ENCODE measurements at regions not wholly inside any gene's neighbourhood (a gene's known extent, or its start where the extent isn't known, plus 50 kb on each side); places are given as distances from the start of the nearest gene placed in this dataset.

GRCh38 chr12:127106697-127107096 lies 1160.3 kb upstream of the TMEM132C start (continued):
- TF ChIP-seq NANOG (IDR thresholded peaks at IDR 0.05; ENCODE audit: borderline replicate concordance) (no peak), ZNF331 (CRISPR knock-in tag; IDR thresholded peaks at IDR 0.05; ENCODE audit: low read depth) (no peak), POLR2AphosphoS5 (IDR thresholded peaks at IDR 0.05; ENCODE audit: low read depth) (no peak)

GRCh38 chr12:127107744-127108143 lies 1159.2 kb upstream of the TMEM132C start:
- Histone ChIP-seq H3K79me2 (replicated peaks; ENCODE audit: insufficient read depth) (no peaks in the 10 kb centered on the region), H3K4me2 (no peak overlapping the region), H2AFZ (no peak overlapping the region), H3K9me2 (ENCODE audit: insufficient read depth) (no peaks in the 10 kb centered on the region), H4K20me1 (replicated peaks; ENCODE audit: insufficient read depth) (no peaks in the 10 kb centered on the region), H3K27me3 (ENCODE audit: insufficient read depth) (no peaks in the 10 kb centered on the region), H3K36me3 (ENCODE audit: insufficient read depth) (no peaks in the 10 kb centered on the region), H3K4me1 (ENCODE audit: insufficient read depth) (no peaks in the 10 kb centered on the region), H3F3A (replicated peaks; ENCODE audit: low read depth) (no peaks in the 10 kb centered on the region), H3K27ac (ENCODE audit: low read depth) (no peak overlapping the region), H3K4me3 (no peak overlapping the region)
- Mint-ChIP-seq H3K27ac (no peak overlapping the region), H3K36me3 (ENCODE audit: low read depth) (peaks cover 47% of the 10 kb centered on the region), H3K4me1 (no peaks in the 10 kb centered on the region), H3K9me3 (peaks cover 91% of the 10 kb centered on the region), H3K27me3 (ENCODE audit: insufficient read depth, low read depth, poor library complexity) (peaks cover 1% of the 10 kb centered on the region), H3K4me3 (no peak overlapping the region)
- TF ChIP-seq JUNB (IDR thresholded peaks at IDR 0.05; ENCODE audit: unreplicated experiment) (no peak), ZNF331 (CRISPR knock-in tag; IDR thresholded peaks at IDR 0.05; ENCODE audit: low read depth) (no peak), CTCF (conservative IDR thresholded peaks at IDR 0.05; ENCODE audit: low read depth in 2 of 2) (no peak), REST (IDR thresholded peaks at IDR 0.05; ENCODE audit: unreplicated experiment) (no peak), POLR2AphosphoS5 (IDR thresholded peaks at IDR 0.05; ENCODE audit: low read depth) (no peak), NANOG (IDR thresholded peaks at IDR 0.05; ENCODE audit: borderline replicate concordance) (no peak), EZH2 (IDR thresholded peaks at IDR 0.05; ENCODE audit: low read depth, unreplicated experiment) (no peak), ZNF462 (CRISPR knock-in tag; IDR thresholded peaks at IDR 0.05) (no peak), ETS1 (IDR thresholded peaks at IDR 0.05) (no peak), ZNF114 (CRISPR knock-in tag; IDR thresholded peaks at IDR 0.05) (no peak), STAT1 (IDR thresholded peaks at IDR 0.05; ENCODE audit: unreplicated experiment) (no peak), CREB1 (CRISPR knock-in tag; IDR thresholded peaks at IDR 0.05; ENCODE audit: low read depth) (no peak), EZH2phosphoT487 (IDR thresholded peaks at IDR 0.05; ENCODE audit: unreplicated experiment) (no peak)
- ATAC-seq, result no peak
- no peak for DNase-seq (ENCODE audit: low spot score)
